Fibroblast of lung (primary cell): ENCODE measurements at regions not wholly inside any gene's neighbourhood (a gene's known extent, or its start where the extent isn't known, plus 50 kb on each side); places are given as distances from the start of the nearest gene placed in this dataset.

Experiments
- CTCF ChIP-seq, 2 donors: IDR thresholded peaks in 1 of 2; conservative IDR thresholded peaks in 1 of 2; 1 replicate in 1 of 2; 2 replicates in 1 of 2; pipeline ENCODE4 v1.5.1; 2011 to 2012; ENCODE audit warnings: low read length in 2 of 2, control low read depth in 1 of 2, inconsistent platforms in 1 of 2, low read depth in 1 of 2, mild to moderate bottlenecking in 1 of 2
- EZH2 ChIP-seq: IDR thresholded peaks from 2 replicates; pipeline ENCODE4 v1.5.1; 2012; ENCODE audit warnings: low read length, control low read depth, mild to moderate bottlenecking; ENCODE audit errors: missing control alignments

DNA sequence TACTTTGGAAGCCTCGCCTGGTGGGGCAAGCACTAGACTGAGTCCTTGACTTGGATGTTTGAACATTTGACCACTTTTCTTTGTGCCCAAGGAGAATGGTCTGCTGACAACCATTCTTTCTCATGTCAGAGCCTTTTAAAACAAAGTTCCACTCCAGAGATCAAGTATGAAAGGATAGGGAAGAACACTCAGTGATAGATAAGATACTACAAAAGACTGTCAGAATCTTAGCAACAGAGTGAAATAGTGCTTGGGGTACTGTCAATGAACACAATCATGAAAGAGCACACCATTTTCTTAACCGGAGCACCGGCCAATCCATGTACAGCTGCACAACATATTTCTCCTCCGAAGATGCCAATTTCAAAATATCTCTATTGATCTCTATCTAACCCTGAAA, 82.8 kb upstream of the ADO start:
- TF ChIP-seq CTCF (conservative IDR thresholded peaks at IDR 0.05 in 1 of 2, IDR thresholded peaks at IDR 0.05 in 1 of 2; ENCODE audit: low read depth in 1 of 2, low read length in 2 of 2) (no peak), EZH2 (no peak)
